NCI-H748 (cell line): ENCODE measurements at regions not wholly inside any gene's neighbourhood (a gene's known extent, or its start where the extent isn't known, plus 50 kb on each side); places are given as distances from the start of the nearest gene placed in this dataset.

Source experiments
- DNase-seq: peaks from one replicate; lab custom pipeline; 2025; ENCODE audit not compliant: unreplicated experiment; lab: John Stamatoyannopoulos, UW

GRCh38 chr20:6831461-6831860, 64.0 kb downstream of the BMP2 start:
- no peak for DNase-seq

- DNase-seq, result no peak
Observed at GRCh38 chr20:6832811-6833210, 65.3 kb downstream of the BMP2 start.

- DNase-seq, result no peak
Observed at GRCh38 chr20:6835609-6836008, 68.1 kb downstream of the BMP2 start.

- DNase-seq, result no peak
Observed at GRCh38 chr20:6836821-6837374, 69.4 kb downstream of the BMP2 start.

GRCh38 chr20:6837730-6838129, 70.2 kb downstream of the BMP2 start:
- DNase-seq, result no peak

- peak; percentile 89 for DNase-seq
Observed at GRCh38 chr20:6838181-6838826, 70.8 kb downstream of the BMP2 start.

GRCh38 chr20:6841128-6841527, 73.6 kb downstream of the BMP2 start:
- DNase-seq, result no peak

GRCh38 chr20:6845141-6845540, 77.7 kb downstream of the BMP2 start:
- no peak for DNase-seq

- DNase-seq, result peak; percentile 49
Observed at GRCh38 chr20:6848041-6848440, 80.6 kb downstream of the BMP2 start.

- no peak for DNase-seq
Observed at GRCh38 chr20:6848992-6849391, 81.5 kb downstream of the BMP2 start.

GRCh38 chr20:6851136-6851535, 83.7 kb downstream of the BMP2 start:
- no peak for DNase-seq

GRCh38 chr20:6852478-6852877, 85.0 kb downstream of the BMP2 start:
- no peak for DNase-seq

GRCh38 chr20:6855104-6855503, 87.6 kb downstream of the BMP2 start:
- DNase-seq, result no peak

- peak; percentile 23 for DNase-seq
Observed at GRCh38 chr20:6855796-6856195, 88.3 kb downstream of the BMP2 start.

- DNase-seq, result no peak
Observed at GRCh38 chr20:6857927-6858326, 90.4 kb downstream of the BMP2 start.

- no peak for DNase-seq
Observed at GRCh38 chr20:6863355-6863754, 95.9 kb downstream of the BMP2 start.

- no peak for DNase-seq
Observed at GRCh38 chr20:6863798-6864201, 96.3 kb downstream of the BMP2 start.

GRCh38 chr20:6864740-6865139, 97.3 kb downstream of the BMP2 start:
- DNase-seq, result no peak

- no peak for DNase-seq
Observed at GRCh38 chr20:6866741-6867140, 99.3 kb downstream of the BMP2 start.

GRCh38 chr20:6868861-6869260, 101.4 kb downstream of the BMP2 start:
- no peak for DNase-seq

- DNase-seq, result no peak
Observed at GRCh38 chr20:6870559-6870958, 103.1 kb downstream of the BMP2 start.

GRCh38 chr20:6877633-6878032, 110.1 kb downstream of the BMP2 start:
- DNase-seq, result no peak
